Testis (tissue), 2 donors: ENCODE measurements at regions not wholly inside any gene's neighbourhood (a gene's known extent, or its start where the extent isn't known, plus 50 kb on each side); places are given as distances from the start of the nearest gene placed in this dataset.

Experiments used
- CTCF ChIP-seq, 3 experiments: fragments of 450-650 bp in 2 of 3; fragments of 200-600 bp in 1 of 3; sonication (generic) in 1 of 3; IDR thresholded peaks; one replicate each; pipeline ENCODE4 v1.5.1; 2016 to 2019; ENCODE audit warnings: antibody characterized with exemption in 3 of 3, mild to moderate bottlenecking in 2 of 3, moderate library complexity in 1 of 3
- POLR2A ChIP-seq: fragments of 450-650 bp; IDR thresholded peaks from one replicate; pipeline ENCODE4 v1.6.1; 2017; ENCODE audit warnings: antibody characterized with exemption, mild to moderate bottlenecking, moderate library complexity

GRCh38 chr13:73593199-73593765, 534.5 kb downstream of the KLF5 start:
- TF ChIP-seq POLR2A (no peak), CTCF (IDR thresholded peaks at IDR 0.05) (no peak)
